HepG2 (cell line): ENCODE measurements at regions not wholly inside any gene's neighbourhood (a gene's known extent, or its start where the extent isn't known, plus 50 kb on each side); places are given as distances from the start of the nearest gene placed in this dataset.

Source experiments
- ATAC-seq: fragments of 200-7000 bp; cut with Tn5 transposase; 3 replicates; pipeline ENCODE4 v1.9.1; 2020; ENCODE audit warnings: mild to moderate bottlenecking, moderate library complexity
- BruUV-seq: library from RNA; stranded (reverse); fragments of 400-500 nt; replicated peaks from 2 replicates; lab custom pipeline; 2021; lab: Mats Ljungman, UMichigan
- CTCF ChIA-PET: fragments of 300-600 bp; formaldehyde crosslinking; extraction: SDS; loops from one replicate; lab custom pipeline; 2021; ENCODE audit warnings: low total read pairs, inconsistent platforms, low intra/inter-chr PET ratio; lab: Yijun Ruan, JAX
- POLR2A ChIA-PET: fragments of 350-600 bp; sonication (Branson Sonifier 250); formaldehyde crosslinking; loops from one replicate; lab custom pipeline; 2020; ENCODE audit warnings: antibody characterized with exemption, inconsistent platforms; lab: Yijun Ruan, JAX
- DNase-seq: peaks from one replicate; pipeline ENCODE4 v3.0.0-alpha.2; 2015; ENCODE audit warnings: low spot score
- FAIRE-seq: peaks from 3 replicates; lab custom pipeline; 2011; peaks lifted over from hg19 to GRCh38; lab: Jason Lieb, UNC
- H2AFZ ChIP-seq: one replicate; pipeline ENCODE4 v1.6.1; 2011; ENCODE audit warnings: low read length, inconsistent platforms
- H3K27ac ChIP-seq: fragments of 300-600 bp; 3 replicates; pipeline ENCODE4 v1.8.0; 2011; ENCODE audit warnings: mixed run types, mild to moderate bottlenecking, mixed read lengths, low read length, inconsistent platforms; ENCODE audit not compliant: insufficient read depth; ENCODE audit errors: extremely low read length
- H3K27me3 ChIP-seq, 2 experiments: fragments of 200-600 bp in 1 of 2; 2 replicates in 1 of 2; 3 replicates in 1 of 2; pipeline versions ENCODE4 v1.6.0 to v1.8.0; 2011; ENCODE audit warnings: low read length in 2 of 2, mild to moderate bottlenecking in 2 of 2, moderate library complexity in 2 of 2, inconsistent platforms in 1 of 2; ENCODE audit not compliant: insufficient read depth in 2 of 2, control insufficient read depth in 1 of 2
- H3K36me3 ChIP-seq, 2 experiments: fragments of 200-600 bp in 1 of 2; replicated peaks in 1 of 2; 2 replicates in 1 of 2; 3 replicates in 1 of 2; pipeline versions ENCODE4 v1.5.1 to v1.8.0; 2011; ENCODE audit warnings: low read length in 2 of 2, inconsistent platforms in 1 of 2; ENCODE audit not compliant: insufficient read depth in 2 of 2, control insufficient read depth in 1 of 2
- H3K4me1 ChIP-seq: 2 replicates; pipeline ENCODE4 v1.5.1; 2012; ENCODE audit warnings: low read length, inconsistent platforms; ENCODE audit not compliant: insufficient read depth
- H3K4me2 ChIP-seq: 2 replicates; pipeline ENCODE4 v1.6.0; 2011; ENCODE audit warnings: low read depth, low read length, inconsistent platforms
- H3K4me3 ChIP-seq, 3 experiments: fragments of 200-600 bp in 1 of 3; sonication (generic), shearing (Covaris generic) in 1 of 3; replicated peaks in 1 of 3; 2 replicates each; pipeline ENCODE4 v1.5.1; 2011 to 2016; ENCODE audit warnings: low read length in 3 of 3, inconsistent platforms in 2 of 3, low read depth in 2 of 3, mild to moderate bottlenecking in 2 of 3, control low read depth in 1 of 3, mixed read lengths in 1 of 3; ENCODE audit not compliant: insufficient read depth in 1 of 3
- H3K79me2 ChIP-seq: one replicate; pipeline ENCODE4 v1.6.1; 2011; ENCODE audit warnings: low read length, inconsistent platforms; ENCODE audit not compliant: insufficient read depth
- H3K9ac ChIP-seq: 2 replicates; pipeline ENCODE4 v1.6.0; 2011; ENCODE audit warnings: mild to moderate bottlenecking, low read depth, low read length, inconsistent platforms; ENCODE audit not compliant: insufficient read depth
- H3K9me3 ChIP-seq: 2 replicates; pipeline ENCODE4 v1.5.1; 2012; ENCODE audit warnings: mild to moderate bottlenecking, low read length
- H4K20me1 ChIP-seq: 2 replicates; pipeline ENCODE4 v1.6.0; 2011; ENCODE audit warnings: inconsistent platforms, mild to moderate bottlenecking, low read length, moderate library complexity; ENCODE audit not compliant: insufficient read depth
- BRF2 ChIP-seq: sonication (generic); formaldehyde crosslinking; IDR thresholded peaks from 2 replicates; pipeline ENCODE4 v1.8.1; 2022; ENCODE audit warnings: mild to moderate bottlenecking, missing genetic modification reagents
- JUN ChIP-seq: sonication (generic); formaldehyde crosslinking; IDR thresholded peaks from 2 replicates; pipeline ENCODE4 v1.4.0; 2020; ENCODE audit warnings: mild to moderate bottlenecking, missing genetic modification reagents
- MNT ChIP-seq: fragments of 450-650 bp; IDR thresholded peaks from 2 replicates; pipeline ENCODE4 v1.6.1; 2016
- MTF2 ChIP-seq: sonication (generic); formaldehyde crosslinking; IDR thresholded peaks from 2 replicates; pipeline ENCODE4 v1.5.0; 2020; ENCODE audit warnings: missing genetic modification reagents, borderline replicate concordance
- NFYC ChIP-seq: IDR thresholded peaks from 2 replicates; pipeline ENCODE4 v1.6.1; 2016; ENCODE audit warnings: missing genetic modification reagents, missing compliant biosample characterization
- PCBP2 ChIP-seq: fragments of 200-400 bp; formaldehyde crosslinking; optimal IDR thresholded peaks from 2 replicates; pipeline ENCODE3; 2018; ENCODE audit warnings: low read length, low read depth; ENCODE audit not compliant: poor library complexity, severe bottlenecking
- TCF12 ChIP-seq, 2 experiments: fragments of 450-650 bp in 1 of 2; sonication (generic) in 1 of 2; formaldehyde crosslinking in 1 of 2; IDR thresholded peaks; 2 replicates each; pipeline versions ENCODE4 v1.6.1 to v1.8.0; 2017 to 2022; ENCODE audit warnings: antibody characterized with exemption in 1 of 2, mild to moderate bottlenecking in 1 of 2, missing genetic modification reagents in 1 of 2, moderate library complexity in 1 of 2
- ZNF260 ChIP-seq: sonication (generic); formaldehyde crosslinking; IDR thresholded peaks from 2 replicates; pipeline ENCODE4 v1.4.0; 2020; ENCODE audit warnings: missing genetic modification reagents, low read depth, mild to moderate bottlenecking, borderline replicate concordance
- ZNF780A ChIP-seq: sonication (generic); formaldehyde crosslinking; IDR thresholded peaks from 2 replicates; pipeline ENCODE4 v1.8.0; 2022; ENCODE audit warnings: mild to moderate bottlenecking, missing genetic modification reagents, moderate library complexity
- WGBS: methylation state at CpG from one replicate; pipeline ENCODE4 v1.1.6; 2017; ENCODE audit warnings: low lambda C conversion rate; 5-methylcytosine and 5-hydroxymethylcytosine counted together
- in situ Hi-C: cut with HindIII; loops from 2 replicates; pipeline ENCODE4 v1.10.0; 2017; ENCODE audit warnings: low pct_unique_long_range_greater_than_20kb; ENCODE audit not compliant: extremely low pct_ligation_motif_present
- intact Hi-C: fragments of 100-400 bp; cut with micrococcal nuclease; formaldehyde crosslinking; loops from one replicate; pipeline ENCODE4 v1.10.0; 2022; ENCODE audit not compliant: unreplicated experiment

GRCh38 chr3:150097588-150097890, 126.8 kb upstream of the PFN2 start:
- H3K9ac ChIP-seq: no peak overlapping the region
- DNase-seq (no peak), FAIRE-seq (no peak), ATAC-seq (no peak)
- H3K79me2 ChIP-seq: no peaks in the 10 kb centered on the region
- in situ Hi-C loops: no loop called here
- no peak overlapping the region for H3K4me2 ChIP-seq
- no peak overlapping the region for H3K27ac ChIP-seq
- ChIA-PET CTCF (no interaction called here), POLR2A (no interaction called here)
- intact Hi-C loops: no loop called here
- no peak overlapping the region for H2AFZ ChIP-seq
- H3K9me3 ChIP-seq: peaks cover 11% of the 10 kb centered on the region
- no peak for TF ChIP-seq ZNF260 (CRISPR knock-in tag)
- TF ChIP-seq ZNF780A: no peak
- TF ChIP-seq NFYC (CRISPR knock-in tag): no peak
- no peak for TF ChIP-seq JUN
- TF ChIP-seq MNT: no peak
- no peak for TF ChIP-seq TCF12 (IDR thresholded peaks at IDR 0.05)
- no peak for TF ChIP-seq TCF12 (CRISPR knock-in tag; IDR thresholded peaks at IDR 0.05)
- no peaks in the 10 kb centered on the region for H4K20me1 ChIP-seq
- no peak overlapping the region for H3K4me3 ChIP-seq
- WGBS: 33% methylated on average over 4 of the region's 4 CpGs
- BruUV-seq: no TSS peak
- H3K27me3 ChIP-seq: peaks cover 0 to 10% of the 10 kb centered on the region in 2 experiments; a peak in 1 of 5 replicates
- H3K4me1 ChIP-seq: no peaks in the 10 kb centered on the region
- no peaks in the 10 kb centered on the region for H3K36me3 ChIP-seq

- Histone ChIP-seq H3K4me3 (no peak overlapping the region), H3K27me3 (peaks cover 0 to 10% of the 10 kb centered on the region in 2 experiments; a peak in 1 of 5 replicates), H3K9ac (no peak overlapping the region), H4K20me1 (no peaks in the 10 kb centered on the region), H3K36me3 (no peaks in the 10 kb centered on the region), H3K9me3 (peaks cover 11% of the 10 kb centered on the region), H3K4me1 (no peaks in the 10 kb centered on the region), H3K79me2 (no peaks in the 10 kb centered on the region), H2AFZ (no peak overlapping the region), H3K27ac (no peak overlapping the region), H3K4me2 (no peak overlapping the region)
- WGBS: 0% methylated on average over 3 of the region's 3 CpGs
- intact Hi-C loops (no loop called here), in situ Hi-C loops (no loop called here)
- DNase-seq (no peak), ATAC-seq (no peak), FAIRE-seq (no peak)
- POLR2A ChIA-PET: no interaction called here
- CTCF ChIA-PET: no interaction called here
- BruUV-seq: no TSS peak
- TF ChIP-seq BRF2 (CRISPR knock-in tag) (no peak), MTF2 (CRISPR knock-in tag) (no peak), PCBP2 (no peak)
Measured at GRCh38 chr3:150096700-150097587, 126.2 kb upstream of the PFN2 start.
